Thymus (tissue), 11 donors: ENCODE measurements at regions not wholly inside any gene's neighbourhood (a gene's known extent, or its start where the extent isn't known, plus 50 kb on each side); places are given as distances from the start of the nearest gene placed in this dataset.

ENCODE experiments used
- DNase-seq, 9 donors: peaks; one replicate each; pipeline ENCODE4 v3.0.0-alpha.2; 2013; ENCODE audit warnings: low spot score in 9 of 9, low read depth in 6 of 9, missing footprints in 1 of 9
- H3K27ac ChIP-seq, 2 donors: one replicate each; pipeline ENCODE4 v1.5.1; 2013; ENCODE audit warnings: control low read depth in 1 of 2, low read depth in 1 of 2, low read length in 1 of 2, mild to moderate bottlenecking in 1 of 2, moderate library complexity in 1 of 2
- H3K27me3 ChIP-seq, 2 donors: one replicate each; pipeline ENCODE4 v1.5.1; 2013; ENCODE audit warnings: low read length in 1 of 2; ENCODE audit not compliant: control insufficient read depth in 2 of 2, insufficient read depth in 1 of 2
- H3K36me3 ChIP-seq, 2 donors: one replicate each; pipeline ENCODE4 v1.5.1; 2013; ENCODE audit warnings: low read length in 1 of 2, mild to moderate bottlenecking in 1 of 2, moderate library complexity in 1 of 2; ENCODE audit not compliant: control insufficient read depth in 2 of 2, insufficient read depth in 2 of 2
- H3K4me1 ChIP-seq, 2 donors: one replicate each; pipeline ENCODE4 v1.5.1; 2013; ENCODE audit warnings: low read length in 2 of 2; ENCODE audit not compliant: control insufficient read depth in 2 of 2, insufficient read depth in 2 of 2
- H3K4me3 ChIP-seq, 2 donors: one replicate each; pipeline ENCODE4 v1.5.1; 2013; ENCODE audit warnings: low read length in 2 of 2, control low read depth in 1 of 2, mild to moderate bottlenecking in 1 of 2
- H3K9me3 ChIP-seq, 2 donors: one replicate each; pipeline ENCODE4 v1.5.1; 2013; ENCODE audit warnings: low read length in 1 of 2, mild to moderate bottlenecking in 1 of 2; ENCODE audit not compliant: control insufficient read depth in 2 of 2, insufficient read depth in 1 of 2
- WGBS: extraction: QIAGEN DNeasy Blood & Tissue Kit; methylation state at CpG from one replicate; pipeline ENCODE4 v1.1.7; 2013; 5-methylcytosine and 5-hydroxymethylcytosine counted together
- donor health status: healthy.

DNA sequence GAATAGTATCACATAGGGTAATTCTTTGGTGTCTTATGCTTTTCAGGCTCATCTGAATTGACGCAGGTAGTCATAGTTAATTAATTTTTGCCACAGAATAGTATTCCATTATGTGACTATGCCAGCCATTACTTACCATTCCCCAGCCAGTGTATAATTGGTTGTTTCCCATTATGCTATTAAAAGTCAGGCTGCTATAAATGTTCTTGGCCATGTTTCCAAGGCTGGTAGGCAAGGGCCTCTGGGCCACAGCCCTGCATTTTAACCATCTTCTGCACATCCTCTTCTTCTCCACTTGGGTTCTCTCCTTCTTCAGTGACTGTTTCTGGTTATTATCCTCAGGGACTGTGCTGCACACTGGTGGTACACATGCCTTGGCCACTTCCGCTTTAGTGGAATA, 190.9 kb downstream of the ADAMTS15 start:
- WGBS = 95% methylated on average over 2 of the region's 2 CpGs
- no peak for DNase-seq
- Histone ChIP-seq H3K9me3 (no peaks in the 10 kb centered on the region), H3K27me3 (peaks cover 0 to 2% of the 10 kb centered on the region in 2 donors), H3K4me3 (no peak overlapping the region), H3K4me1 (no peaks in the 10 kb centered on the region), H3K36me3 (no peaks in the 10 kb centered on the region), H3K27ac (no peak overlapping the region)

- Histone ChIP-seq H3K9me3 (no peaks in the 10 kb centered on the region), H3K27ac (no peak overlapping the region), H3K36me3 (no peaks in the 10 kb centered on the region), H3K27me3 (peaks cover 0 to 2% of the 10 kb centered on the region in 2 donors), H3K4me1 (no peaks in the 10 kb centered on the region), H3K4me3 (no peak overlapping the region)
- no peak for DNase-seq
- 97% methylated on average over 7 of the region's 7 CpGs for WGBS
Observed at GRCh38 chr11:130640526-130640925, 192.1 kb downstream of the ADAMTS15 start.

DNA sequence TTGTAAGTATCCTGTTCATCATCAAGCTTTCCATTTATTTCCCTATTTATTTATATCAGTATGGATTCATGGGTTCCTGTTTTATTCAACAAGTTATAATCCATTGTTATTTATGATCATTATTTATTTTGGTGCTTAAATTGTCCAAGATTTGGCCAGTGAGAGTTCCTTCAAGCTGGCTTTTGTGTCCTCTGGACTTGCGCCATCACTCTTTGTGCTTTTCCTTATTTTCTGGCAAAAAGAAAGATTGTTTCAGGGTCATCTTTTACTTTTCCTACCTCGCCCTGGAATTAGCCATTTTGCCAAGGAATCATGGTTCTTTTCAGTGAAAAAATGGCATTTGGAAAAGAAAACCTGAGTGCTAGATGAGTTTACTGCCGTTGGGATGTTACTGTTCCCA, 193.4 kb downstream of the ADAMTS15 start:
- H3K4me3 ChIP-seq = no peak overlapping the region
- DNase-seq = no peak
- WGBS = 93% methylated on average over 3 of the region's 3 CpGs
- H3K9me3 ChIP-seq = no peaks in the 10 kb centered on the region
- H3K4me1 ChIP-seq = no peaks in the 10 kb centered on the region
- H3K27me3 ChIP-seq = peaks cover 0 to 2% of the 10 kb centered on the region in 2 donors
- no peak overlapping the region for H3K27ac ChIP-seq
- no peaks in the 10 kb centered on the region for H3K36me3 ChIP-seq

- Histone ChIP-seq H3K4me3 (no peak overlapping the region), H3K27ac (no peak overlapping the region), H3K36me3 (no peaks in the 10 kb centered on the region), H3K4me1 (no peaks in the 10 kb centered on the region), H3K9me3 (no peaks in the 10 kb centered on the region), H3K27me3 (peaks cover 0 to 2% of the 10 kb centered on the region in 2 donors)
- DNase-seq = no peak
- 94% methylated on average over 1 of the region's 1 CpG for WGBS
Observed at GRCh38 chr11:130642994-130643393, 194.5 kb downstream of the ADAMTS15 start.

- no peaks in the 10 kb centered on the region for H3K4me1 ChIP-seq
- no peak overlapping the region for H3K27ac ChIP-seq
- 68% methylated on average over 11 of the region's 11 CpGs for WGBS
Observed at GRCh38 chr11:130644187-130644586, 195.7 kb downstream of the ADAMTS15 start.

GRCh38 chr11:130645164-130645842, 196.9 kb downstream of the ADAMTS15 start:
- Histone ChIP-seq H3K27me3 (peaks cover 0 to 2% of the 10 kb centered on the region in 2 donors), H3K9me3 (no peaks in the 10 kb centered on the region), H3K36me3 (no peaks in the 10 kb centered on the region), H3K4me3 (no peak overlapping the region), H3K4me1 (no peaks in the 10 kb centered on the region), H3K27ac (no peak overlapping the region)
- WGBS = 97% methylated on average over 10 of the region's 10 CpGs
- no peak for DNase-seq

More at GRCh38 chr11:130644187-130644586, 195.7 kb downstream of the ADAMTS15 start:
- no peaks in the 10 kb centered on the region for H3K9me3 ChIP-seq
- no peak for DNase-seq
- H3K27me3 ChIP-seq = peaks cover 0 to 2% of the 10 kb centered on the region in 2 donors
- no peaks in the 10 kb centered on the region for H3K36me3 ChIP-seq
- no peak overlapping the region for H3K4me3 ChIP-seq

- no peak overlapping the region for H3K27ac ChIP-seq
- 98% methylated on average over 6 of the region's 6 CpGs for WGBS
- no peak for DNase-seq
Observed at GRCh38 chr11:130645843-130646197, 197.4 kb downstream of the ADAMTS15 start.

GRCh38 chr11:130646881-130647280, 198.4 kb downstream of the ADAMTS15 start:
- no peaks in the 10 kb centered on the region for H3K4me1 ChIP-seq
- DNase-seq = no peak
- H3K36me3 ChIP-seq = no peaks in the 10 kb centered on the region
- no peaks in the 10 kb centered on the region for H3K9me3 ChIP-seq
- no peak overlapping the region for H3K4me3 ChIP-seq
- 88% methylated on average over 3 of the region's 3 CpGs for WGBS
- no peak overlapping the region for H3K27ac ChIP-seq
- peaks cover 0 to 2% of the 10 kb centered on the region in 2 donors for H3K27me3 ChIP-seq

More at GRCh38 chr11:130645843-130646197, 197.4 kb downstream of the ADAMTS15 start:
- no peaks in the 10 kb centered on the region for H3K36me3 ChIP-seq
- H3K4me3 ChIP-seq = no peak overlapping the region
- H3K27me3 ChIP-seq = peaks cover 0 to 2% of the 10 kb centered on the region in 2 donors
- no peaks in the 10 kb centered on the region for H3K4me1 ChIP-seq
- no peaks in the 10 kb centered on the region for H3K9me3 ChIP-seq

- 94% methylated on average over 5 of the region's 5 CpGs for WGBS
- Histone ChIP-seq H3K4me1 (no peaks in the 10 kb centered on the region), H3K27me3 (peaks cover 0 to 2% of the 10 kb centered on the region in 2 donors), H3K9me3 (no peaks in the 10 kb centered on the region), H3K36me3 (no peaks in the 10 kb centered on the region), H3K4me3 (no peak overlapping the region), H3K27ac (no peak overlapping the region)
- DNase-seq = no peak
Observed at GRCh38 chr11:130647371-130647770, 198.9 kb downstream of the ADAMTS15 start.
